HEK293 (cell line): ENCODE measurements at regions not wholly inside any gene's neighbourhood (a gene's known extent, or its start where the extent isn't known, plus 50 kb on each side); places are given as distances from the start of the nearest gene placed in this dataset.

ENCODE experiments used
- CTCF ChIA-PET: fragments of 350-600 bp; formaldehyde crosslinking; extraction: SDS; loops from one replicate; lab custom pipeline; 2021; ENCODE audit warnings: antibody characterized with exemption; lab: Yijun Ruan, JAX
- POLR2A ChIA-PET: fragments of 300-600 bp; formaldehyde crosslinking; extraction: SDS; loops from one replicate; lab custom pipeline; 2020; ENCODE audit warnings: antibody characterized with exemption, inconsistent platforms; lab: Yijun Ruan, JAX
- H3K27ac ChIP-seq: fragments of 200-500 bp; sonication (Bioruptor generic); 2 replicates; pipeline ENCODE4 v1.5.1; 2014; ENCODE audit warnings: low read depth, low read length, control low read depth, inconsistent platforms; ENCODE audit errors: extremely low read depth
- H3K36me3 ChIP-seq, 2 experiments: fragments of 200-500 bp in 1 of 2; sonication (Bioruptor generic) in 1 of 2; 1 replicate in 1 of 2; 2 replicates in 1 of 2; pipeline ENCODE4 v1.5.1; 2014 to 2017; ENCODE audit warnings: inconsistent platforms in 2 of 2, low read length in 2 of 2; ENCODE audit not compliant: control insufficient read depth in 2 of 2, insufficient read depth in 1 of 2
- H3K4me1 ChIP-seq: fragments of 200-500 bp; sonication (Bioruptor generic); 2 replicates; pipeline ENCODE4 v1.5.1; 2014; ENCODE audit warnings: mild to moderate bottlenecking, low read length, inconsistent platforms; ENCODE audit not compliant: control insufficient read depth, insufficient read depth
- H3K4me3 ChIP-seq: 2 replicates; pipeline ENCODE4 v1.5.1; 2011; ENCODE audit warnings: low read depth, mild to moderate bottlenecking, control low read depth, low read length, moderate library complexity
- H3K9me3 ChIP-seq: fragments of 200-500 bp; sonication (Bioruptor generic); 2 replicates; pipeline ENCODE4 v1.5.1; 2014; ENCODE audit warnings: low read depth, low read length, inconsistent platforms; ENCODE audit not compliant: control insufficient read depth, insufficient read depth
- KLF1 ChIP-seq: fragments of 450-650 bp; formaldehyde crosslinking; IDR thresholded peaks from 2 replicates; pipeline ENCODE4 v1.5.1; 2016; ENCODE audit warnings: missing biosample characterization, missing genetic modification characterization
- SALL2 ChIP-seq: fragments of 450-650 bp; formaldehyde crosslinking; IDR thresholded peaks from 2 replicates; pipeline ENCODE4 v1.5.0; 2017; ENCODE audit warnings: missing biosample characterization, mild to moderate bottlenecking, missing genetic modification characterization, borderline replicate concordance
- SP2 ChIP-seq: fragments of 450-650 bp; formaldehyde crosslinking; IDR thresholded peaks from 2 replicates; pipeline ENCODE4 v1.5.1; 2016; ENCODE audit warnings: missing biosample characterization, missing genetic modification characterization
- ZBTB21 ChIP-seq: fragments of 450-650 bp; formaldehyde crosslinking; IDR thresholded peaks from 2 replicates; pipeline ENCODE4 v1.5.1; 2017; ENCODE audit warnings: missing biosample characterization, missing genetic modification characterization
- ZEB2 ChIP-seq: fragments of 450-650 bp; formaldehyde crosslinking; IDR thresholded peaks from 2 replicates; pipeline ENCODE4 v1.5.1; 2016; ENCODE audit warnings: missing biosample characterization, missing genetic modification characterization
- ZFP69B ChIP-seq: fragments of 450-650 bp; formaldehyde crosslinking; IDR thresholded peaks from 2 replicates; pipeline ENCODE4 v1.5.1; 2016; ENCODE audit warnings: missing biosample characterization, missing genetic modification characterization
- ZNF148 ChIP-seq: fragments of 450-650 bp; formaldehyde crosslinking; IDR thresholded peaks from 2 replicates; pipeline ENCODE4 v1.5.0; 2017; ENCODE audit warnings: missing biosample characterization, missing genetic modification characterization, borderline replicate concordance
- ZNF155 ChIP-seq: fragments of 450-650 bp; formaldehyde crosslinking; IDR thresholded peaks from 2 replicates; pipeline ENCODE4 v1.5.1; 2016; ENCODE audit warnings: missing biosample characterization, missing genetic modification characterization
- ZNF202 ChIP-seq: fragments of 450-650 bp; formaldehyde crosslinking; IDR thresholded peaks from 2 replicates; pipeline ENCODE4 v1.5.1; 2016; ENCODE audit warnings: missing biosample characterization, missing genetic modification characterization, borderline replicate concordance
- ZNF280D ChIP-seq: fragments of 450-650 bp; formaldehyde crosslinking; IDR thresholded peaks from 2 replicates; pipeline ENCODE4 v1.5.1; 2016; ENCODE audit warnings: missing biosample characterization, missing genetic modification characterization
- ZNF311 ChIP-seq: fragments of 450-650 bp; formaldehyde crosslinking; IDR thresholded peaks from 2 replicates; pipeline ENCODE4 v1.5.1; 2017; ENCODE audit warnings: missing biosample characterization, missing genetic modification characterization, borderline replicate concordance
- ZNF324 ChIP-seq: fragments of 450-650 bp; formaldehyde crosslinking; IDR thresholded peaks from 2 replicates; pipeline ENCODE4 v1.5.1; 2016; ENCODE audit warnings: missing biosample characterization, missing genetic modification characterization
- ZNF423 ChIP-seq: fragments of 450-650 bp; formaldehyde crosslinking; IDR thresholded peaks from 2 replicates; pipeline ENCODE4 v1.5.1; 2016; ENCODE audit warnings: missing biosample characterization, missing genetic modification characterization
- ZNF513 ChIP-seq: fragments of 450-650 bp; IDR thresholded peaks from 2 replicates; pipeline ENCODE4 v1.5.1; 2018; ENCODE audit warnings: missing biosample characterization, missing genetic modification characterization
- ZNF560 ChIP-seq: fragments of 450-650 bp; formaldehyde crosslinking; IDR thresholded peaks from 2 replicates; pipeline ENCODE4 v1.5.1; 2017; ENCODE audit warnings: missing biosample characterization, missing genetic modification characterization, borderline replicate concordance
- ZNF596 ChIP-seq: fragments of 450-650 bp; IDR thresholded peaks from 2 replicates; pipeline ENCODE4 v1.5.0; 2018; ENCODE audit warnings: missing biosample characterization, mild to moderate bottlenecking, missing genetic modification characterization, moderate library complexity
- ZNF621 ChIP-seq: fragments of 450-650 bp; formaldehyde crosslinking; IDR thresholded peaks from 2 replicates; pipeline ENCODE4 v1.5.1; 2017; ENCODE audit warnings: missing biosample characterization, missing genetic modification characterization
- ZNF777 ChIP-seq: fragments of 450-650 bp; formaldehyde crosslinking; IDR thresholded peaks from 2 replicates; pipeline ENCODE4 v1.5.1; 2017; ENCODE audit warnings: missing biosample characterization, missing genetic modification characterization, borderline replicate concordance
- ZNF785 ChIP-seq: fragments of 450-650 bp; formaldehyde crosslinking; IDR thresholded peaks from 2 replicates; pipeline ENCODE4 v1.5.1; 2016; ENCODE audit warnings: missing biosample characterization, missing genetic modification characterization
- ZSCAN4 ChIP-seq: fragments of 450-650 bp; formaldehyde crosslinking; IDR thresholded peaks from 2 replicates; pipeline ENCODE4 v1.5.1; 2017; ENCODE audit warnings: missing biosample characterization, missing genetic modification characterization
- TF ChIP-seq, protein P1 (sequence below): fragments of 450-650 bp; formaldehyde crosslinking; IDR thresholded peaks from 2 replicates; pipeline ENCODE4 v1.5.1; 2016; ENCODE audit warnings: missing biosample characterization, missing genetic modification characterization

GRCh38 chr3:18225709-18226108 is 199.4 kb downstream of the SATB1 start (continued):
- no peak for TF ChIP-seq ZNF155 (tag by site-specific recombination)
- TF ChIP-seq ZNF280D (tag by site-specific recombination), result no peak

DNA sequence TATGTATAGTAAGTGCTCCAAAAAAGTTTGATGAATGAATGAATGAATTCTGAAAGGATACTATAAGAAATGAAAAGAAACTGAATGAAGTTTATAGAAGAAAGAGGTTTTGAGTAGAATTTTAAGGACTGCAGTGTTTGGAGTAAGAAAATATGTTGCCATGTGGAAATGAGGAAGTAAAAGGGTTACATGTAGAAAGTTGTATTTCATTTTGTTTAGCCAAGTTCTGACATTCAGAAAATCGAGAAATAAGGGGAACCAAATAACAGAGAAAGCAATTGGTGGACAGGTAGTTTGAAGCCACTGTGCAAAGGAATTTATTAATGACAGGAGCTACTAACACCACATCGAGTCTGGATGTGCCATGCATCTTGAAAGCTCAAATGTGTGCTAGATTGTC is 200.7 kb downstream of the SATB1 start:
- TF ChIP-seq SALL2 (tag by site-specific recombination) (no peak), ZNF423 (no peak), ZNF311 (tag by site-specific recombination) (no peak)
- Histone ChIP-seq H3K4me3 (no peak overlapping the region), H3K4me1 (no peaks in the 10 kb centered on the region), H3K9me3 (no peaks in the 10 kb centered on the region), H3K36me3 (no peaks in the 10 kb centered on the region), H3K27ac (no peak overlapping the region)
- POLR2A ChIA-PET, result no interaction called here
- CTCF ChIA-PET, result interaction anchor here (0.6 kb wide), 1 partner anchor 384 kb away, joined by 3 read pairs; no protein-coding TSS in a partner anchor

DNA sequence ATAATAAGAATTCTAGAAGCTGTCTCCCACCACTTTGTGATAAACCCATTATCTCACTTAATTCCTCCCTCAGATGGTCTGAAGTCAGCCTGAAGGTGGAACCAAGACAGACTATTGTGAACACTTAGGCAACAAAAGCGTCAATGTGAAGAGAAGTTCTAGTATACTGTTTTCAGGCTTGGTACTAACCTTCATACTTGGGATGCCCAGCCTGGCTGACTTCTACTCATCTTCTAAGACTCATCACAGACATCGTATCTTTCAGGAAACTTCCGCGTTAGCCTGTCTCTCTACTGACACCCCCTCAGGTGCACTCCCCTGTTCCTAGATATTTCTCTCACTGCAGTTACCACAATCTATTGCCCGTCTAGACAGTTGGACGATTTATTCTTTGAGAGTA is 201.2 kb downstream of the SATB1 start:
- TF ChIP-seq ZFP69B (no peak), ZNF560 (tag by site-specific recombination) (no peak), ZNF621 (no peak), ZNF148 (tag by site-specific recombination) (no peak), KLF1 (tag by site-specific recombination) (no peak), ZNF596 (tag by site-specific recombination) (no peak), ZEB2 (tag by site-specific recombination) (no peak), ZNF202 (no peak), ZBTB21 (no peak)
- Histone ChIP-seq H3K9me3 (no peaks in the 10 kb centered on the region), H3K27ac (no peak overlapping the region), H3K4me1 (no peaks in the 10 kb centered on the region), H3K4me3 (no peak overlapping the region), H3K36me3 (no peaks in the 10 kb centered on the region)
- CTCF ChIA-PET, result interaction anchor here (0.6 kb wide), 1 partner anchor 383 kb away, joined by 3 read pairs; no protein-coding TSS in a partner anchor
- POLR2A ChIA-PET, result no interaction called here

DNA sequence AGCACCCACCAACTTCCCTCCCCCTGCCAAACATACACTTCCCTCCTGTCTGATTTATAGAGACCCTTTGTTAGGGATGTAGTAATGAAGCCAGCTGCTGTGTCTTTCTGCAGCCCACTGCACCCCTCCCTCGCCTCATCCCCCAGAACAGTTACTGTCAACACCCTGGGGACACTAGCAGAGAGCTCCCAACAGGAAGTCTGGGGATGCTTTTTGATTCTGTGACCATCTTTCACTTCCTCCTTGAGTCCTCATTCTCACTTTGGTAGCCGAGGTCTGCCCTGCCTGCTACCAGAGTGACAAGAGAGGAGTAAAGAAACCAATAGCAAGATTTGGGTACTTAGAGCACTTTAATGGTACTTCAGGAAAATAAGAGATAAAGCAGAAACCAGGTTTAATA is 201.6 kb downstream of the SATB1 start:
- ChIA-PET CTCF (interaction anchor here (0.6 kb wide), 1 partner anchor 383 kb away, joined by 3 read pairs; no protein-coding TSS in a partner anchor), POLR2A (no interaction called here)
- Histone ChIP-seq H3K4me3 (no peak overlapping the region), H3K9me3 (no peaks in the 10 kb centered on the region), H3K36me3 (no peaks in the 10 kb centered on the region), H3K4me1 (no peaks in the 10 kb centered on the region), H3K27ac (no peak overlapping the region)
- TF ChIP-seq ZNF777 (no peak), ZNF155 (tag by site-specific recombination) (no peak), ZNF324 (no peak), SP2 (tag by site-specific recombination) (no peak), ZNF785 (tag by site-specific recombination) (no peak), ZSCAN4 (tag by site-specific recombination) (no peak), ZNF513 (tag by site-specific recombination) (no peak), SALL2 (tag by site-specific recombination) (no peak)
- TF ChIP-seq, protein P1, sequence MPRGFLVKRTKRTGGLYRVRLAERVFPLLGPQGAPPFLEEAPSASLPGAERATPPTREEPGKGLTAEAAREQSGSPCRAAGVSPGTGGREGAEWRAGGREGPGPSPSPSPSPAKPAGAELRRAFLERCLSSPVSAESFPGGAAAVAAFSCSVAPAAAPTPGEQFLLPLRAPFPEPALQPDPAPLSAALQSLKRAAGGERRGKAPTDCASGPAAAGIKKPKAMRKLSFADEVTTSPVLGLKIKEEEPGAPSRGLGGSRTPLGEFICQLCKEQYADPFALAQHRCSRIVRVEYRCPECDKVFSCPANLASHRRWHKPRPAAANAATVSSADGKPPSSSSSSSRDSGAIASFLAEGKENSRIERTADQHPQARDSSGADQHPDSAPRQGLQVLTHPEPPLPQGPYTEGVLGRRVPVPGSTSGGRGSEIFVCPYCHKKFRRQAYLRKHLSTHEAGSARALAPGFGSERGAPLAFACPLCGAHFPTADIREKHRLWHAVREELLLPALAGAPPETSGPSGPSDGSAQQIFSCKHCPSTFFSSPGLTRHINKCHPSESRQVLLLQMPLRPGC, result no peak
